Trophoblast cell (in vitro differentiated cells and primary cell): ENCODE measurements at regions not wholly inside any gene's neighbourhood (a gene's known extent, or its start where the extent isn't known, plus 50 kb on each side); places are given as distances from the start of the nearest gene placed in this dataset.

Experiments
- DNase-seq, 2 donors: peaks; one replicate each; pipeline ENCODE4 v3.0.0-alpha.2; 2016
- H2AFZ ChIP-seq: 2 replicates; pipeline ENCODE4 v1.6.1; 2013; ENCODE audit warnings: low read length, moderate library complexity, mild to moderate bottlenecking; ENCODE audit not compliant: insufficient read depth, poor library complexity
- H2AK5ac ChIP-seq: 2 replicates; pipeline ENCODE4 v1.6.1; 2013; ENCODE audit warnings: mild to moderate bottlenecking, low read length
- H2BK120ac ChIP-seq: 2 replicates; pipeline ENCODE4 v1.6.1; 2013; ENCODE audit warnings: low read length, mild to moderate bottlenecking, moderate library complexity; ENCODE audit not compliant: insufficient read depth, poor library complexity
- H2BK12ac ChIP-seq: 2 replicates; pipeline ENCODE4 v1.6.1; 2013; ENCODE audit warnings: mild to moderate bottlenecking, low read length, moderate library complexity
- H2BK5ac ChIP-seq: 2 replicates; pipeline ENCODE4 v1.6.1; 2013; ENCODE audit warnings: low read length, low read depth, moderate library complexity, mild to moderate bottlenecking; ENCODE audit not compliant: poor library complexity
- H3K14ac ChIP-seq: 2 replicates; pipeline ENCODE4 v1.6.1; 2013; ENCODE audit warnings: mild to moderate bottlenecking, low read length
- H3K18ac ChIP-seq: 2 replicates; pipeline ENCODE4 v1.6.1; 2013; ENCODE audit warnings: mild to moderate bottlenecking, low read length
- H3K23ac ChIP-seq: 2 replicates; pipeline ENCODE4 v1.6.1; 2013; ENCODE audit warnings: low read length
- H3K27ac ChIP-seq: 2 replicates; pipeline ENCODE4 v1.5.1; 2013; ENCODE audit warnings: low read depth, mild to moderate bottlenecking, inconsistent platforms, low read length, moderate library complexity
- H3K27me3 ChIP-seq: 2 replicates; pipeline ENCODE4 v1.6.1; 2013; ENCODE audit warnings: inconsistent platforms, mild to moderate bottlenecking, low read length, moderate library complexity; ENCODE audit not compliant: insufficient read depth
- H3K36me3 ChIP-seq, 2 experiments: 1 replicate in 1 of 2; 2 replicates in 1 of 2; pipeline ENCODE4 v1.6.1; 2013; ENCODE audit warnings: low read length in 2 of 2, mild to moderate bottlenecking in 2 of 2, moderate library complexity in 1 of 2; ENCODE audit not compliant: insufficient read depth in 2 of 2, control insufficient read depth in 1 of 2
- H3K4ac ChIP-seq: 2 replicates; pipeline ENCODE4 v1.6.1; 2013; ENCODE audit warnings: low read depth, mild to moderate bottlenecking, low read length, moderate library complexity
- H3K4me1 ChIP-seq, 2 experiments: 1 replicate in 1 of 2; 2 replicates in 1 of 2; pipeline ENCODE4 v1.6.1; 2013; ENCODE audit warnings: low read length in 2 of 2, mild to moderate bottlenecking in 2 of 2, moderate library complexity in 1 of 2; ENCODE audit not compliant: insufficient read depth in 2 of 2, control insufficient read depth in 1 of 2
- H3K4me2 ChIP-seq: 2 replicates; pipeline ENCODE4 v1.6.1; 2013; ENCODE audit warnings: inconsistent platforms, mild to moderate bottlenecking, low read length, moderate library complexity
- H3K4me3 ChIP-seq: 2 replicates; pipeline ENCODE4 v1.5.1; 2013; ENCODE audit warnings: mild to moderate bottlenecking, low read depth, low read length, inconsistent platforms
- H3K79me1 ChIP-seq: one replicate; pipeline ENCODE4 v1.6.1; 2013; ENCODE audit warnings: low read length
- H3K79me2 ChIP-seq: 2 replicates; pipeline ENCODE4 v1.6.1; 2013; ENCODE audit warnings: low read length, mild to moderate bottlenecking; ENCODE audit not compliant: control insufficient read depth, insufficient read depth, poor library complexity
- H3K9ac ChIP-seq: 2 replicates; pipeline ENCODE4 v1.6.1; 2013; ENCODE audit warnings: mild to moderate bottlenecking, low read length
- H3K9me3 ChIP-seq: 2 replicates; pipeline ENCODE4 v1.6.1; 2013; ENCODE audit warnings: low read depth, mild to moderate bottlenecking, control low read depth, inconsistent platforms, low read length; ENCODE audit not compliant: insufficient read depth
- H4K12ac ChIP-seq: 2 replicates; pipeline ENCODE4 v1.6.1; 2013; ENCODE audit warnings: low read depth, mild to moderate bottlenecking, low read length, moderate library complexity
- H4K8ac ChIP-seq: 2 replicates; pipeline ENCODE4 v1.6.1; 2013; ENCODE audit warnings: low read depth, mild to moderate bottlenecking, low read length, moderate library complexity
- H4K91ac ChIP-seq: one replicate; pipeline ENCODE4 v1.6.1; 2013; ENCODE audit warnings: low read depth, mild to moderate bottlenecking, low read length, moderate library complexity
- WGBS: extraction: QIAGEN DNeasy Blood & Tissue Kit; methylation state at CpG from one replicate; pipeline ENCODE4 v1.1.7; 2013; ENCODE audit warnings: missing lambda C conversion rate; ENCODE audit not compliant: insufficient read length, insufficient coverage; ENCODE audit errors: extremely low coverage; 5-methylcytosine and 5-hydroxymethylcytosine counted together

GRCh38 chr18:33863912-33864311 lies 285.9 kb downstream of the ASXL3 start:
- no peak overlapping the region for H2BK12ac ChIP-seq
- no peak overlapping the region for H3K4me3 ChIP-seq
- H3K27ac ChIP-seq: no peak overlapping the region
- H4K12ac ChIP-seq: no peak overlapping the region
- H2AFZ ChIP-seq: no peak overlapping the region
- peaks cover 2% of the 10 kb centered on the region for H3K79me1 ChIP-seq
- no peak for DNase-seq
- H3K4me1 ChIP-seq: no peaks in the 10 kb centered on the region
- H3K79me2 ChIP-seq: no peaks in the 10 kb centered on the region
- H3K9me3 ChIP-seq: peaks cover 6% of the 10 kb centered on the region
- H2BK5ac ChIP-seq: no peak overlapping the region
- no peak overlapping the region for H3K4me2 ChIP-seq
- WGBS: no CpG with 5 or more reads among the region's 1 CpG
- no peak overlapping the region for H4K8ac ChIP-seq
- H3K14ac ChIP-seq: no peak overlapping the region
- H2BK120ac ChIP-seq: no peak overlapping the region
- H3K23ac ChIP-seq: no peak overlapping the region
- no peak overlapping the region for H3K4ac ChIP-seq
- peaks cover 0 to 2% of the 10 kb centered on the region in 2 experiments for H3K36me3 ChIP-seq
- H2AK5ac ChIP-seq: no peak overlapping the region
- H3K9ac ChIP-seq: no peak overlapping the region
- no peak overlapping the region for H3K18ac ChIP-seq
- H4K91ac ChIP-seq: no peak overlapping the region
- H3K27me3 ChIP-seq: no peaks in the 10 kb centered on the region

- H2BK12ac ChIP-seq: no peak overlapping the region
- H4K8ac ChIP-seq: no peak overlapping the region
- no peaks in the 10 kb centered on the region for H3K79me2 ChIP-seq
- H3K14ac ChIP-seq: no peak overlapping the region
- H3K27me3 ChIP-seq: no peaks in the 10 kb centered on the region
- H2AFZ ChIP-seq: no peak overlapping the region
- no peak overlapping the region for H3K9ac ChIP-seq
- H3K18ac ChIP-seq: no peak overlapping the region
- H3K9me3 ChIP-seq: no peaks in the 10 kb centered on the region
- DNase-seq: no peak
- no peaks in the 10 kb centered on the region for H3K4me1 ChIP-seq
- no peaks in the 10 kb centered on the region for H3K79me1 ChIP-seq
- no peak overlapping the region for H4K91ac ChIP-seq
- no peak overlapping the region for H2AK5ac ChIP-seq
- no CpG with 5 or more reads among the region's 2 CpGs for WGBS
- H2BK120ac ChIP-seq: no peak overlapping the region
- H3K4me2 ChIP-seq: no peak overlapping the region
- H3K36me3 ChIP-seq: no peaks in the 10 kb centered on the region
- H2BK5ac ChIP-seq: no peak overlapping the region
- H3K4me3 ChIP-seq: no peak overlapping the region
- H3K4ac ChIP-seq: no peak overlapping the region
- no peak overlapping the region for H4K12ac ChIP-seq
- H3K27ac ChIP-seq: no peak overlapping the region
- H3K23ac ChIP-seq: no peak overlapping the region
Observed at GRCh38 chr18:33854827-33855139, 276.8 kb downstream of the ASXL3 start.

- H4K8ac ChIP-seq: no peak overlapping the region
- no peaks in the 10 kb centered on the region for H3K36me3 ChIP-seq
- WGBS: no CpG with 5 or more reads among the region's 4 CpGs
- no peaks in the 10 kb centered on the region for H3K79me1 ChIP-seq
- H2AK5ac ChIP-seq: no peak overlapping the region
- H3K18ac ChIP-seq: no peak overlapping the region
- H3K14ac ChIP-seq: no peak overlapping the region
- no peaks in the 10 kb centered on the region for H3K4me1 ChIP-seq
- DNase-seq: no peak
- H4K12ac ChIP-seq: no peak overlapping the region
- H3K9me3 ChIP-seq: no peaks in the 10 kb centered on the region
- no peak overlapping the region for H3K23ac ChIP-seq
- no peak overlapping the region for H4K91ac ChIP-seq
- no peak overlapping the region for H2BK120ac ChIP-seq
- no peak overlapping the region for H3K4me3 ChIP-seq
- H3K27ac ChIP-seq: no peak overlapping the region
- no peak overlapping the region for H2BK5ac ChIP-seq
- H3K4me2 ChIP-seq: no peak overlapping the region
- no peak overlapping the region for H3K4ac ChIP-seq
- H2AFZ ChIP-seq: no peak overlapping the region
- H3K27me3 ChIP-seq: no peaks in the 10 kb centered on the region
- no peak overlapping the region for H3K9ac ChIP-seq
- H2BK12ac ChIP-seq: no peak overlapping the region
- no peaks in the 10 kb centered on the region for H3K79me2 ChIP-seq
Observed at GRCh38 chr18:33854086-33854826, 276.2 kb downstream of the ASXL3 start.

GRCh38 chr18:33853187-33853586 lies 275.2 kb downstream of the ASXL3 start:
- no peaks in the 10 kb centered on the region for H3K79me2 ChIP-seq
- DNase-seq: no peak
- H3K4ac ChIP-seq: no peak overlapping the region
- H3K23ac ChIP-seq: no peak overlapping the region
- no peak overlapping the region for H2BK12ac ChIP-seq
- no peaks in the 10 kb centered on the region for H3K4me1 ChIP-seq
- H2AFZ ChIP-seq: no peak overlapping the region
- no peak overlapping the region for H3K14ac ChIP-seq
- no peak overlapping the region for H3K18ac ChIP-seq
- H4K12ac ChIP-seq: no peak overlapping the region
- no peaks in the 10 kb centered on the region for H3K9me3 ChIP-seq
- H2BK5ac ChIP-seq: no peak overlapping the region
- H3K36me3 ChIP-seq: no peaks in the 10 kb centered on the region
- no peak overlapping the region for H2BK120ac ChIP-seq
- no peak overlapping the region for H3K4me2 ChIP-seq
- no peaks in the 10 kb centered on the region for H3K27me3 ChIP-seq
- no peak overlapping the region for H3K9ac ChIP-seq
- H4K8ac ChIP-seq: no peak overlapping the region
- H3K79me1 ChIP-seq: no peaks in the 10 kb centered on the region
- H3K27ac ChIP-seq: no peak overlapping the region
- no peak overlapping the region for H3K4me3 ChIP-seq
- H4K91ac ChIP-seq: no peak overlapping the region
- WGBS: no CpG with 5 or more reads among the region's 6 CpGs
- no peak overlapping the region for H2AK5ac ChIP-seq
